HEK293T (cell line): ENCODE measurements at regions not wholly inside any gene's neighbourhood (a gene's known extent, or its start where the extent isn't known, plus 50 kb on each side); places are given as distances from the start of the nearest gene placed in this dataset.

Source experiments
- CTCF ChIA-PET: fragments of 350-600 bp; formaldehyde crosslinking; extraction: SDS; loops from one replicate; lab custom pipeline; 2021; ENCODE audit warnings: antibody characterized with exemption, inconsistent platforms; lab: Yijun Ruan, JAX
- POLR2A ChIA-PET: fragments of 350-600 bp; formaldehyde crosslinking; extraction: SDS; loops from one replicate; lab custom pipeline; 2020; ENCODE audit warnings: antibody characterized with exemption, inconsistent platforms; lab: Yijun Ruan, JAX
- DNase-seq: peaks from one replicate; pipeline ENCODE4 v3.0.0; 2012; ENCODE audit warnings: mixed read lengths; ENCODE audit errors: extremely low spot score
- ARNT ChIP-seq: fragments of 450-650 bp; IDR thresholded peaks from 2 replicates; pipeline ENCODE4 v1.6.1; 2017; ENCODE audit warnings: mild to moderate bottlenecking
- BHLHE40 ChIP-seq: fragments of 450-650 bp; IDR thresholded peaks from 2 replicates; pipeline ENCODE4 v1.6.1; 2016; ENCODE audit warnings: mild to moderate bottlenecking, moderate library complexity, borderline replicate concordance
- CTBP1 ChIP-seq: fragments of 450-650 bp; IDR thresholded peaks from 2 replicates; pipeline ENCODE4 v1.6.1; 2016; ENCODE audit warnings: borderline replicate concordance
- ELF4 ChIP-seq: fragments of 450-650 bp; IDR thresholded peaks from 2 replicates; pipeline ENCODE4 v1.6.1; 2017; ENCODE audit warnings: antibody characterized with exemption
- FOXA1 ChIP-seq: fragments of 450-650 bp; IDR thresholded peaks from 2 replicates; pipeline ENCODE4 v1.6.1; 2016; ENCODE audit warnings: mild to moderate bottlenecking
- FOXK2 ChIP-seq: fragments of 450-650 bp; IDR thresholded peaks from 2 replicates; pipeline ENCODE4 v1.6.1; 2016; ENCODE audit warnings: mild to moderate bottlenecking
- FOXM1 ChIP-seq: fragments of 450-650 bp; IDR thresholded peaks from 2 replicates; pipeline ENCODE4 v1.6.1; 2017; ENCODE audit warnings: mild to moderate bottlenecking, borderline replicate concordance
- HDGF ChIP-seq: fragments of 450-650 bp; IDR thresholded peaks from 2 replicates; pipeline ENCODE4 v1.6.1; 2017; ENCODE audit warnings: antibody characterized with exemption, borderline replicate concordance
- L3MBTL2 ChIP-seq: fragments of 450-650 bp; conservative IDR thresholded peaks from 2 replicates; pipeline ENCODE4 v1.6.1; 2016; ENCODE audit warnings: mild to moderate bottlenecking
- LEF1 ChIP-seq: fragments of 450-650 bp; IDR thresholded peaks from 2 replicates; pipeline ENCODE4 v1.6.1; 2017; ENCODE audit warnings: mild to moderate bottlenecking, borderline replicate concordance
- NFRKB ChIP-seq: fragments of 450-650 bp; IDR thresholded peaks from 2 replicates; pipeline ENCODE4 v1.6.1; 2016; ENCODE audit warnings: mild to moderate bottlenecking, moderate library complexity
- SP1 ChIP-seq: fragments of 450-650 bp; IDR thresholded peaks from 2 replicates; pipeline ENCODE4 v1.6.1; 2017
- SUZ12 ChIP-seq: fragments of 450-650 bp; IDR thresholded peaks from 2 replicates; pipeline ENCODE4 v1.6.1; 2016; ENCODE audit warnings: mild to moderate bottlenecking
- TARDBP ChIP-seq: fragments of 450-650 bp; IDR thresholded peaks from 2 replicates; pipeline ENCODE4 v1.6.1; 2016
- ZNF384 ChIP-seq: fragments of 450-650 bp; IDR thresholded peaks from 2 replicates; pipeline ENCODE4 v1.6.1; 2016
- TF ChIP-seq, protein P1 (sequence below): fragments of 450-650 bp; IDR thresholded peaks from 2 replicates; pipeline ENCODE4 v1.6.1; 2016

DNA sequence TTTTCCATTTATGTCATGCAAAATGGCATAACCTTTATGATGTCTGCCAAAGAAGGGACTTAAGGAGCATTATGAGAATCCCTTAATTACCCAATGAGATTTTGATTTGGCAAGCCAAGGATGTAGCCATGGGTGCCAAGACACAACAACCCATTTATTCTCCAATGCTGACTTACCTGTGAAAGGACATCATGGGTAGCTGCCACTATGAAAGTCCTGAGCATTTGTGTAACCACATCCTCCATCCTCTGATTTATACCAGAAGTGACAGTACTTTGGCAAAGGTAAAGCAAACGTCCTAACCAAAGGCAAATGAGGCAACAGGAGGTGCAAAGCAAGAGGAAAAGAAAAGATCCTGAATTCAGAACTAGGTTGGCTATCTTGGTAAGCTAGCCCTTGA, 87.3 kb upstream of the EMCN start:
- ChIA-PET POLR2A (no interaction called here), CTCF (no interaction called here)
- TF ChIP-seq ZNF384 (no peak), FOXK2 (no peak), BHLHE40 (no peak), FOXM1 (no peak), L3MBTL2 (no peak), CTBP1 (no peak), TARDBP (no peak), SUZ12 (no peak), FOXA1 (no peak), HDGF (no peak), LEF1 (no peak), NFRKB (no peak), SP1 (no peak)
- TF ChIP-seq, protein P1, sequence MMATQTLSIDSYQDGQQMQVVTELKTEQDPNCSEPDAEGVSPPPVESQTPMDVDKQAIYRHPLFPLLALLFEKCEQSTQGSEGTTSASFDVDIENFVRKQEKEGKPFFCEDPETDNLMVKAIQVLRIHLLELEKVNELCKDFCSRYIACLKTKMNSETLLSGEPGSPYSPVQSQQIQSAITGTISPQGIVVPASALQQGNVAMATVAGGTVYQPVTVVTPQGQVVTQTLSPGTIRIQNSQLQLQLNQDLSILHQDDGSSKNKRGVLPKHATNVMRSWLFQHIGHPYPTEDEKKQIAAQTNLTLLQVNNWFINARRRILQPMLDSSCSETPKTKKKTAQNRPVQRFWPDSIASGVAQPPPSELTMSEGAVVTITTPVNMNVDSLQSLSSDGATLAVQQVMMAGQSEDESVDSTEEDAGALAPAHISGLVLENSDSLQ = no peak
- no peak for DNase-seq

DNA sequence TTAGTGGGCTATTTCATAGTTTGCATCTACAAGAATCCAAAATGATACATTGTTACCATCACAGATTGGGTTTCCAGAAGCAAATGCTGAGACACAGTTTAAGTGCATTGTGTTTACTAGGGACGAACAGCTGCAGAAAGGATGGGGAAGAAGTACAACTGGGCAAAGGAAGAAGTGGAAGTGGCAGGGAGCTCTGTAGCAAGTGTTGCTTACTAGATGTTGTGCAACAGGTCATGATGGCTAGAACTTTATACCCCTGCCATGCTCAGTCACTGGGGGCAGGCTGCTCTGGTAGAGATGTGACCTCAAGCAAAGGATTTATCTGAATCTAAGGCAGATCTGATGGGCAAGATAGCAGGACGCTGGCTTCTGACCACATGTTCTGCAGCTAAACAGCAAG, 76.1 kb upstream of the EMCN start:
- CTCF ChIA-PET = no interaction called here
- TF ChIP-seq NFRKB (no peak), HDGF (no peak), FOXA1 (no peak), BHLHE40 (no peak), ELF4 (no peak), SUZ12 (no peak), ZNF384 (no peak), SP1 (no peak), L3MBTL2 (no peak), CTBP1 (no peak), ARNT (no peak), LEF1 (no peak), FOXK2 (no peak), FOXM1 (no peak)
- TF ChIP-seq, protein P1 = no peak
- DNase-seq = no peak

DNA sequence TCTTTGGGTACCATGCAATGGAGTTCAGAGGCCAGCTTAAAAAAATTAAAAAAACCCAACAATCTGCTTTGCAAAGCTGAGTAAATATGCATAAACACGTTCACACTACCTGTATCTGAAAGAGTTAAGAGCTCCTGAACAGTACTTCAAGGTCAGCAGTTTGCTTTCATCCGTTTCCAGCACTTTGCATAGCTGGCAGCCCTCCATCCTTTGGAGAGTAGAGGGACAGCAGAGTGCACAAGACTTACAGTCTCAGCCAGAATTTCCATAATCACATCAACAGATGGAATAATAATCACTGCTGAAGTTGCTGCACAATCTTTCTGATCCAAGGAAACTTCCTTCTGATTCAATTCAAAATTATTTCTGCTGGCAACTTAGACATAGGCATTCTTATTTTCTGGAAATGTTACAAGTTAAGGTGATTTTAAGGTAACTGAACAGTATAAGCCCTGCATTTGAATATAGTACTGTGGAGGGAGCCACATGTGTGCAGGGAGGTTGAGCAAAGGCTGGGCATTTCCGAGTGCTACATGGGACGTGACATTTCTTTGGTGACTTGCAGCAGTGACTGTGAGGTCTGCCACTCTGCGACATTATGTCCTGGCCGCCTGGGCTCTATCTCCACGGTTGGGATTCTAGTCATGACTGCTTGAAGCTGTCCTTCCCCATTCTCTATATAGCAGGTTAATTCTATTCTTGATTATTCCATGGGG, 73.5 kb upstream of the EMCN start:
- TF ChIP-seq FOXK2 (no peak), FOXA1 (no peak), BHLHE40 (no peak), SP1 (no peak), CTBP1 (no peak), TARDBP (no peak)
- CTCF ChIA-PET = no interaction called here
- DNase-seq = no peak
- POLR2A ChIA-PET = no interaction called here

More for the DNA sequence above, 76.1 kb upstream of the EMCN start:
- POLR2A ChIA-PET = no interaction called here

DNA sequence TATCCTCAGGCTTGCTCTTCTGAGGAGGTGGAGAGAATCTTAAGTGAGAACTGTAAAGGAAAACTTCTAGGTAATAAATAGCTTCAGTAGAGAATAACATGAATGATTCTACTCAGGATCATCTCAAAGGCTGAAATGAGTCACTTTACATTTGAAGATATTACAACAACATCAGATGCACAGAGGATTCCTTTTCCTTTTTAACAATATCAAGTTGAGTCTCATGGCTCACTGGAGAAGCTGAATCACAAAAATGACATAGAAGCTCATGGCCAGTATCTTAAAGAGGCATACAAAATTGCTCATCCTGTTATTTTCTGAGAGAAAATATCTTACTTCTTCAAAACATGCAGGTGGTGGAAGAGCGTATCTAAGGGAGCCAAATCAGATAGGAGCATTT, 72.5 kb upstream of the EMCN start:
- TF ChIP-seq NFRKB (no peak), TARDBP (no peak), HDGF (no peak), ELF4 (no peak), ZNF384 (no peak), FOXA1 (no peak), FOXM1 (no peak), SP1 (no peak), CTBP1 (no peak), BHLHE40 (no peak)
- TF ChIP-seq, protein P1 = no peak
- CTCF ChIA-PET = no interaction called here
- DNase-seq = no peak
- POLR2A ChIA-PET = no interaction called here

DNA sequence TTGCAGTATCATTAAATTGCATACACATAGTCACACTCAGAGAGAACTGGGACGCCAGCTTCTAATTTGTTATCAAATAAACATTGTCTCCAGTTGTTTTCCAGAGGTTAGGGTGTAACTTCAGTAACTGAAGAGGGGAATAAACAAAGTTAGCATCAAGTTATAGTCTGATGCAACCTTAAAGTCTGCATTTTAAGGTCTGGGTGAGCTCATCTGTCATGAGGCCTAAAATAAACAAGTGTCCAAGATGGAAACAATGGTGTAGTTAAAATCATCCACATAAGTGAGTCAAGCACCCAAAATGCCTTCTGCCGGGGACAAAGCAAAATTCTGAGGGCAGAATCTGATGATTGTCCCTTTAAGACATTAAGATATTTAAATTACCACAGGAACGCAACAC, 70.3 kb upstream of the EMCN start:
- no peak for DNase-seq
- TF ChIP-seq FOXA1 (no peak), SP1 (no peak), ELF4 (no peak), NFRKB (no peak), SUZ12 (no peak), ZNF384 (no peak), CTBP1 (no peak), HDGF (no peak), L3MBTL2 (no peak), FOXM1 (no peak), TARDBP (no peak), FOXK2 (no peak), ARNT (no peak), LEF1 (no peak)
- TF ChIP-seq, protein P1 = no peak
- POLR2A ChIA-PET = no interaction called here
- CTCF ChIA-PET = no interaction called here

DNA sequence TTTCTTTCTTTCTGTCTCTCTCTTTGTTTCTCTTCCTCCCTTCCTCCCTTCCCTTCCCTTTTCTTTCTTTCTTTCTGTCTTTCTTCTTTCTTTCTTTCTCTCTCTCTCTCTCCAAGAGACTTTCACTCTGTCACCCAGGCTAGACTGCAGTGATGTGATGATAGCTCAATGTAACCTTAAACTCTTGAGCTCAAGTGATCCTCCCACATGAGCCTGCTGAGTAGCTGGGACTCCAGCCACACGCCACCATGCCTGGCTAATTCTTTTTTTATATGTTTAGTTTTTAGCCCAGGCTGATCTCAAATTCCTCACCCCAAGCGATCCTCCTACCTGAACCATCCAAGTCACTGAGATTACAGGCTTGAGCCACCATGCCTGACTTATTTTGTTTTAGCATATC, 64.3 kb upstream of the EMCN start:
- no peak for TF ChIP-seq SP1
- TF ChIP-seq FOXM1 = no peak
- TF ChIP-seq HDGF = no peak
- no peak for TF ChIP-seq FOXK2
- no peak for TF ChIP-seq ARNT
- TF ChIP-seq NFRKB = no peak
- no peak for TF ChIP-seq CTBP1
- no peak for TF ChIP-seq L3MBTL2
- TF ChIP-seq BHLHE40 = no peak
- no peak for TF ChIP-seq TARDBP
- no peak for TF ChIP-seq ELF4
- ChIA-PET POLR2A (no interaction called here), CTCF (no interaction called here)
- no peak for DNase-seq
